ENCODE measurements at regions not wholly inside any gene's neighbourhood (a gene's known extent, or its start where the extent isn't known, plus 50 kb on each side); places are given as distances from the start of the nearest gene placed in this dataset.
"Not testable (repeated sequence)": the region's sequence is repeated elsewhere in the genome, so short reads cannot be mapped to it uniquely, and the experiment has no call there.

GRCh38 chr7:113263215-113263742 is 144.9 kb upstream of the SMIM30 start:
- H3K27me3 Mint-ChIP-seq; H3K4me1 Mint-ChIP-seq (ENCODE audit: low read depth); H3K27ac Mint-ChIP-seq; H3K4me3 Mint-ChIP-seq; H3K9me3 Mint-ChIP-seq (ENCODE audit: low read depth); H3K36me3 Mint-ChIP-seq: not testable (repeated sequence)

- Mint-ChIP-seq H3K36me3 (no peaks in the 10 kb centered on the region), H3K4me1 (ENCODE audit: low read depth) (no peaks in the 10 kb centered on the region), H3K27ac (no peak overlapping the region), H3K4me3 (no peak overlapping the region), H3K9me3 (ENCODE audit: low read depth) (no peaks in the 10 kb centered on the region), H3K27me3 (no peaks in the 10 kb centered on the region)
Observed at GRCh38 chr7:113256883-113257531, 138.7 kb upstream of the SMIM30 start.

- Mint-ChIP-seq H3K9me3 (ENCODE audit: low read depth) (peaks cover 9% of the 10 kb centered on the region), H3K36me3 (no peaks in the 10 kb centered on the region), H3K27me3 (peaks cover 2% of the 10 kb centered on the region), H3K4me3 (no peak overlapping the region), H3K27ac (no peak overlapping the region), H3K4me1 (ENCODE audit: low read depth) (no peaks in the 10 kb centered on the region)
Observed at GRCh38 chr7:113247198-113247597, 128.8 kb upstream of the SMIM30 start.

- H3K4me3 Mint-ChIP-seq: no peak overlapping the region
- peaks cover 9% of the 10 kb centered on the region for H3K9me3 Mint-ChIP-seq (ENCODE audit: low read depth)
- H3K27ac Mint-ChIP-seq: no peak overlapping the region
- no peaks in the 10 kb centered on the region for H3K4me1 Mint-ChIP-seq (ENCODE audit: low read depth)
- no peaks in the 10 kb centered on the region for H3K36me3 Mint-ChIP-seq
- peaks cover 2% of the 10 kb centered on the region for H3K27me3 Mint-ChIP-seq
Observed at GRCh38 chr7:113246738-113247137, 128.4 kb upstream of the SMIM30 start.

GRCh38 chr7:113232885-113233284 is 114.5 kb upstream of the SMIM30 start:
- H3K9me3 Mint-ChIP-seq (ENCODE audit: low read depth): peaks cover 9% of the 10 kb centered on the region

GRCh38 chr7:113230691-113231090 is 112.3 kb upstream of the SMIM30 start:
- peaks cover 14% of the 10 kb centered on the region for H3K9me3 Mint-ChIP-seq (ENCODE audit: low read depth)
- no peak overlapping the region for H3K27ac Mint-ChIP-seq
- no peak overlapping the region for H3K4me3 Mint-ChIP-seq
- H3K36me3 Mint-ChIP-seq: no peaks in the 10 kb centered on the region
- no peaks in the 10 kb centered on the region for H3K4me1 Mint-ChIP-seq (ENCODE audit: low read depth)
- H3K27me3 Mint-ChIP-seq: peaks cover 2% of the 10 kb centered on the region

More at GRCh38 chr7:113232885-113233284, 114.5 kb upstream of the SMIM30 start:
- Mint-ChIP-seq H3K36me3 (no peaks in the 10 kb centered on the region), H3K4me1 (ENCODE audit: low read depth) (no peaks in the 10 kb centered on the region), H3K27me3 (peaks cover 2% of the 10 kb centered on the region), H3K4me3 (no peak overlapping the region), H3K27ac (no peak overlapping the region)

GRCh38 chr7:113217314-113217713 is 99.0 kb upstream of the SMIM30 start:
- Mint-ChIP-seq H3K4me1 (ENCODE audit: low read depth) (no peaks in the 10 kb centered on the region), H3K27me3 (peaks cover 2% of the 10 kb centered on the region), H3K27ac (no peak overlapping the region), H3K4me3 (no peak overlapping the region), H3K36me3 (no peaks in the 10 kb centered on the region), H3K9me3 (ENCODE audit: low read depth) (no peaks in the 10 kb centered on the region)

- Mint-ChIP-seq H3K36me3 (no peaks in the 10 kb centered on the region), H3K27me3 (peaks cover under 1% of the 10 kb centered on the region), H3K27ac (no peak overlapping the region), H3K9me3 (ENCODE audit: low read depth) (no peaks in the 10 kb centered on the region), H3K4me1 (ENCODE audit: low read depth) (no peaks in the 10 kb centered on the region), H3K4me3 (no peak overlapping the region)
Observed at GRCh38 chr7:113216038-113216437, 97.7 kb upstream of the SMIM30 start.

- no peaks in the 10 kb centered on the region for H3K36me3 Mint-ChIP-seq
- no peaks in the 10 kb centered on the region for H3K4me1 Mint-ChIP-seq (ENCODE audit: low read depth)
- no peaks in the 10 kb centered on the region for H3K9me3 Mint-ChIP-seq (ENCODE audit: low read depth)
- H3K27ac Mint-ChIP-seq: no peak overlapping the region
- H3K27me3 Mint-ChIP-seq: peaks cover 1% of the 10 kb centered on the region
- H3K4me3 Mint-ChIP-seq: no peak overlapping the region
Observed at GRCh38 chr7:113209449-113210203, 91.3 kb upstream of the SMIM30 start.

- H3K36me3 Mint-ChIP-seq: no peaks in the 10 kb centered on the region
- H3K4me1 Mint-ChIP-seq (ENCODE audit: low read depth): no peaks in the 10 kb centered on the region
- H3K27me3 Mint-ChIP-seq: peaks cover 1% of the 10 kb centered on the region
- H3K4me3 Mint-ChIP-seq: no peak overlapping the region
- H3K9me3 Mint-ChIP-seq (ENCODE audit: low read depth): no peaks in the 10 kb centered on the region
- no peak overlapping the region for H3K27ac Mint-ChIP-seq
Observed at GRCh38 chr7:113207931-113208330, 89.6 kb upstream of the SMIM30 start.

GRCh38 chr7:113207441-113207840 is 89.1 kb upstream of the SMIM30 start:
- H3K27me3 Mint-ChIP-seq: peaks cover 1% of the 10 kb centered on the region
- H3K36me3 Mint-ChIP-seq: no peaks in the 10 kb centered on the region
- H3K9me3 Mint-ChIP-seq (ENCODE audit: low read depth): no peaks in the 10 kb centered on the region
- H3K27ac Mint-ChIP-seq: no peak overlapping the region
- no peaks in the 10 kb centered on the region for H3K4me1 Mint-ChIP-seq (ENCODE audit: low read depth)
- H3K4me3 Mint-ChIP-seq: no peak overlapping the region

- no peaks in the 10 kb centered on the region for H3K36me3 Mint-ChIP-seq
- no peak overlapping the region for H3K27ac Mint-ChIP-seq
- H3K4me3 Mint-ChIP-seq: no peak overlapping the region
- H3K27me3 Mint-ChIP-seq: peaks cover 1% of the 10 kb centered on the region
- no peaks in the 10 kb centered on the region for H3K4me1 Mint-ChIP-seq (ENCODE audit: low read depth)
- H3K9me3 Mint-ChIP-seq (ENCODE audit: low read depth): no peaks in the 10 kb centered on the region
Observed at GRCh38 chr7:113204415-113204814, 86.1 kb upstream of the SMIM30 start.

GRCh38 chr7:113202284-113202683 is 83.9 kb upstream of the SMIM30 start:
- Mint-ChIP-seq H3K27ac (no peak overlapping the region), H3K36me3 (no peaks in the 10 kb centered on the region), H3K4me3 (no peak overlapping the region), H3K4me1 (ENCODE audit: low read depth) (no peaks in the 10 kb centered on the region), H3K27me3 (no peaks in the 10 kb centered on the region), H3K9me3 (ENCODE audit: low read depth) (no peaks in the 10 kb centered on the region)

- no peaks in the 10 kb centered on the region for H3K4me1 Mint-ChIP-seq (ENCODE audit: low read depth)
- no peaks in the 10 kb centered on the region for H3K36me3 Mint-ChIP-seq
- H3K27me3 Mint-ChIP-seq: no peaks in the 10 kb centered on the region
- H3K9me3 Mint-ChIP-seq (ENCODE audit: low read depth): no peaks in the 10 kb centered on the region
- no peak overlapping the region for H3K27ac Mint-ChIP-seq
- no peak overlapping the region for H3K4me3 Mint-ChIP-seq
Observed at GRCh38 chr7:113200281-113200680, 81.9 kb upstream of the SMIM30 start.

GRCh38 chr7:113199841-113200240 is 81.5 kb upstream of the SMIM30 start:
- Mint-ChIP-seq H3K27ac (no peak overlapping the region), H3K4me1 (ENCODE audit: low read depth) (no peaks in the 10 kb centered on the region), H3K9me3 (ENCODE audit: low read depth) (no peaks in the 10 kb centered on the region), H3K27me3 (no peaks in the 10 kb centered on the region), H3K36me3 (no peaks in the 10 kb centered on the region), H3K4me3 (no peak overlapping the region)

Measured in activated naive CD8-positive, alpha-beta T cell (primary cell).